Caco-2 (cell line): ENCODE measurements at regions not wholly inside any gene's neighbourhood (a gene's known extent, or its start where the extent isn't known, plus 50 kb on each side); places are given as distances from the start of the nearest gene placed in this dataset.

Experiments used
- BruUV-seq: library from RNA; stranded (reverse); fragments of 400-500 nt; replicated peaks from 2 replicates; lab custom pipeline; 2021; lab: Mats Ljungman, UMichigan
- CTCF ChIA-PET: fragments of 300-600 bp; sonication (Branson Sonifier 250); formaldehyde crosslinking; loops from one replicate; lab custom pipeline; 2022; ENCODE audit warnings: antibody characterized with exemption; lab: Charles Lee
- POLR2A ChIA-PET: fragments of 300-600 bp; sonication (Branson Sonifier 250); formaldehyde crosslinking; loops from one replicate; lab custom pipeline; 2022; ENCODE audit warnings: antibody characterized with exemption; lab: Charles Lee
- DNase-seq, 2 experiments: peaks; one replicate each; pipeline versions ENCODE4 v3.0.0 to v3.0.0-alpha.2; 2020 to 2022
- H3K27me3 ChIP-seq: replicated peaks from 2 replicates; pipeline ENCODE4 v1.6.0; 2011; ENCODE audit warnings: low read length; ENCODE audit not compliant: control insufficient read depth, insufficient read depth
- H3K36me3 ChIP-seq: 2 replicates; pipeline ENCODE4 v1.5.1; 2011; ENCODE audit warnings: low read length; ENCODE audit not compliant: control insufficient read depth, insufficient read depth
- H3K4me1 ChIP-seq: fragments of 250-450 bp; sonication (Bioruptor Pico); 2 replicates; pipeline ENCODE4 v1.5.1; 2020; ENCODE audit warnings: mild to moderate bottlenecking
- H3K4me3 ChIP-seq: 2 replicates; pipeline ENCODE4 v1.5.1; 2011; ENCODE audit warnings: low read depth, mild to moderate bottlenecking, control low read depth, low read length
- H3K9me3 ChIP-seq: fragments of 250-450 bp; sonication (Bioruptor Pico); 2 replicates; pipeline ENCODE4 v1.5.1; 2020; ENCODE audit warnings: mild to moderate bottlenecking, moderate library complexity
- H3K27ac Mint-ChIP-seq: one replicate; pipeline ENCODE4 v1.8.0; 2022; ENCODE audit warnings: mixed read lengths; ENCODE audit not compliant: unreplicated experiment
- H3K27me3 Mint-ChIP-seq: one replicate; pipeline ENCODE4 v1.8.0; 2022; ENCODE audit warnings: mixed read lengths; ENCODE audit not compliant: insufficient read depth, unreplicated experiment
- H3K36me3 Mint-ChIP-seq: one replicate; pipeline ENCODE4 v1.8.0; 2022; ENCODE audit warnings: mild to moderate bottlenecking, mixed read lengths; ENCODE audit not compliant: insufficient read depth, unreplicated experiment
- H3K4me1 Mint-ChIP-seq: one replicate; pipeline ENCODE4 v1.8.0; 2022; ENCODE audit warnings: low read depth, mixed read lengths; ENCODE audit not compliant: unreplicated experiment
- H3K4me3 Mint-ChIP-seq: one replicate; pipeline ENCODE4 v1.8.0; 2022; ENCODE audit warnings: mild to moderate bottlenecking, moderate library complexity, mixed read lengths; ENCODE audit not compliant: unreplicated experiment
- H3K9me3 Mint-ChIP-seq: one replicate; pipeline ENCODE4 v1.8.0; 2022; ENCODE audit warnings: mixed read lengths; ENCODE audit not compliant: unreplicated experiment
- CTCF ChIP-seq, 2 experiments: fragments of 200-600 bp in 1 of 2; IDR thresholded peaks; 1 replicate in 1 of 2; 2 replicates in 1 of 2; pipeline versions ENCODE4 v1.5.1 to v1.8.0; 2011 to 2022; ENCODE audit warnings: antibody characterized with exemption in 1 of 2, control low read depth in 1 of 2, inconsistent platforms in 1 of 2, low read depth in 1 of 2, low read length in 1 of 2, mild to moderate bottlenecking in 1 of 2, moderate library complexity in 1 of 2; ENCODE audit not compliant: insufficient read depth in 1 of 2, severe bottlenecking in 1 of 2, unreplicated experiment in 1 of 2
- intact Hi-C: fragments of 100-400 bp; cut with micrococcal nuclease; formaldehyde crosslinking; loops from one replicate; pipeline ENCODE4 v1.10.0; 2022; ENCODE audit not compliant: unreplicated experiment

- CTCF ChIA-PET = no interaction called here
- no TSS peak for BruUV-seq
- intact Hi-C loops = no loop called here
- Histone ChIP-seq H3K4me1 (no peaks in the 10 kb centered on the region), H3K27me3 (no peaks in the 10 kb centered on the region), H3K36me3 (no peaks in the 10 kb centered on the region), H3K9me3 (no peaks in the 10 kb centered on the region), H3K4me3 (no peak overlapping the region)
- H3K4me1 Mint-ChIP-seq = no peaks in the 10 kb centered on the region
- no peak for TF ChIP-seq CTCF (IDR thresholded peaks at IDR 0.05; ENCODE audit: insufficient read depth in 1 of 2, low read depth in 1 of 2, low read length in 1 of 2, severe bottlenecking in 1 of 2, unreplicated experiment in 1 of 2)
- no peaks in the 10 kb centered on the region for H3K27me3 Mint-ChIP-seq
- H3K36me3 Mint-ChIP-seq = no peaks in the 10 kb centered on the region
- POLR2A ChIA-PET = no interaction called here
- H3K4me3 Mint-ChIP-seq = no peak overlapping the region
- no peak overlapping the region for H3K27ac Mint-ChIP-seq
- no peaks in the 10 kb centered on the region for H3K9me3 Mint-ChIP-seq
- no peak for DNase-seq
Observed at GRCh38 chr3:176948151-176948550, 249.1 kb downstream of the TBL1XR1 start.

- H3K4me3 ChIP-seq = no peak overlapping the region
Observed at GRCh38 chr3:176946202-176946601, 251.1 kb downstream of the TBL1XR1 start.

GRCh38 chr3:176942305-176942704 is 255.0 kb downstream of the TBL1XR1 start:
- DNase-seq = no peak
- H3K4me3 Mint-ChIP-seq = no peak overlapping the region
- Histone ChIP-seq H3K27me3 (no peaks in the 10 kb centered on the region), H3K4me1 (no peaks in the 10 kb centered on the region), H3K9me3 (no peaks in the 10 kb centered on the region), H3K36me3 (no peaks in the 10 kb centered on the region), H3K4me3 (no peak overlapping the region)
- no peak for TF ChIP-seq CTCF (IDR thresholded peaks at IDR 0.05; ENCODE audit: insufficient read depth in 1 of 2, low read depth in 1 of 2, low read length in 1 of 2, severe bottlenecking in 1 of 2, unreplicated experiment in 1 of 2)
- CTCF ChIA-PET = no interaction called here
- POLR2A ChIA-PET = no interaction called here
- H3K27me3 Mint-ChIP-seq = no peaks in the 10 kb centered on the region
- BruUV-seq = no TSS peak
- no peaks in the 10 kb centered on the region for H3K36me3 Mint-ChIP-seq
- intact Hi-C loops = no loop called here
- H3K27ac Mint-ChIP-seq = no peak overlapping the region
- no peaks in the 10 kb centered on the region for H3K4me1 Mint-ChIP-seq
- no peaks in the 10 kb centered on the region for H3K9me3 Mint-ChIP-seq

More at GRCh38 chr3:176946202-176946601, 251.1 kb downstream of the TBL1XR1 start:
- TF ChIP-seq CTCF (IDR thresholded peaks at IDR 0.05; ENCODE audit: insufficient read depth in 1 of 2, low read depth in 1 of 2, low read length in 1 of 2, severe bottlenecking in 1 of 2, unreplicated experiment in 1 of 2) = no peak
- no peaks in the 10 kb centered on the region for H3K36me3 Mint-ChIP-seq
- no peak overlapping the region for H3K27ac Mint-ChIP-seq
- DNase-seq = no peak
- Histone ChIP-seq H3K9me3 (no peaks in the 10 kb centered on the region), H3K4me1 (no peaks in the 10 kb centered on the region), H3K27me3 (no peaks in the 10 kb centered on the region), H3K36me3 (no peaks in the 10 kb centered on the region)
- H3K4me1 Mint-ChIP-seq = no peaks in the 10 kb centered on the region
- H3K27me3 Mint-ChIP-seq = no peaks in the 10 kb centered on the region
- intact Hi-C loops = no loop called here
- ChIA-PET CTCF (no interaction called here), POLR2A (no interaction called here)
- no peaks in the 10 kb centered on the region for H3K9me3 Mint-ChIP-seq
- BruUV-seq = no TSS peak
- H3K4me3 Mint-ChIP-seq = no peak overlapping the region
